Adrenal gland (tissue), 5 donors: ENCODE measurements at regions not wholly inside any gene's neighbourhood (a gene's known extent, or its start where the extent isn't known, plus 50 kb on each side); places are given as distances from the start of the nearest gene placed in this dataset.

Experiments used
- CTCF ChIP-seq, 6 experiments: fragments of 450-650 bp in 4 of 6; fragments of 200-600 bp in 2 of 6; sonication (generic) in 1 of 6; IDR thresholded peaks; 1 replicate in 5 of 6; 2 replicates in 1 of 6; pipeline versions ENCODE4 v1.5.1 to v1.8.0; 2016 to 2021; ENCODE audit warnings: antibody characterized with exemption in 6 of 6, mild to moderate bottlenecking in 2 of 6, moderate library complexity in 1 of 6
- POLR2A ChIP-seq, 2 donors: fragments of 450-650 bp; IDR thresholded peaks; one replicate each; pipeline ENCODE4 v1.6.1; 2017; ENCODE audit warnings: antibody characterized with exemption in 2 of 2, mild to moderate bottlenecking in 2 of 2, moderate library complexity in 1 of 2
- donor health status: DM: no; HTN: no; CAD: no.

GRCh38 chr17:73901249-73901648, 257.0 kb upstream of the SDK2 start:
- TF ChIP-seq POLR2A (IDR thresholded peaks at IDR 0.05) (no peak), CTCF (IDR thresholded peaks at IDR 0.05) (no peak)
